ENCODE measurements at regions not wholly inside any gene's neighbourhood (a gene's known extent, or its start where the extent isn't known, plus 50 kb on each side); places are given as distances from the start of the nearest gene placed in this dataset.

GRCh38 chr5:143717400-143717799, 94.6 kb upstream of the HMHB1 start:
- Histone ChIP-seq H3K4me2 (ENCODE audit: low read depth, low read length) (no peak overlapping the region), H2AFZ (ENCODE audit: low read length) (no peak overlapping the region), H3K4me3 (replicated peaks in 1 of 3; ENCODE audit: insufficient read depth in 1 of 3, low read depth in 2 of 3, low read length in 3 of 3) (no peak overlapping the region), H3K27ac (ENCODE audit: extremely low read length, insufficient read depth, low read length) (no peak overlapping the region), H3K9me3 (ENCODE audit: low read length) (no peaks in the 10 kb centered on the region), H3K27me3 (ENCODE audit: control insufficient read depth in 1 of 2, insufficient read depth in 2 of 2, low read length in 2 of 2) (no peaks in the 10 kb centered on the region; a peak in 2 of 5 replicates), H3K36me3 (replicated peaks in 1 of 2; ENCODE audit: control insufficient read depth in 1 of 2, insufficient read depth in 2 of 2, low read length in 2 of 2) (no peaks in the 10 kb centered on the region), H3K9ac (ENCODE audit: insufficient read depth, low read depth, low read length) (no peak overlapping the region), H3K79me2 (ENCODE audit: insufficient read depth, low read length) (no peaks in the 10 kb centered on the region), H4K20me1 (ENCODE audit: insufficient read depth, low read length) (no peaks in the 10 kb centered on the region), H3K4me1 (ENCODE audit: insufficient read depth, low read length) (no peaks in the 10 kb centered on the region)
- DNase-seq (ENCODE audit: low spot score) (no peak), ATAC-seq (no peak), FAIRE-seq (no peak)
- in situ Hi-C loops (cut with HindIII; ENCODE audit: extremely low pct_ligation_motif_present, low pct_unique_long_range_greater_than_20kb), result no loop called here
- BruUV-seq (replicated peaks), result no TSS peak
- intact Hi-C loops (cut with micrococcal nuclease; ENCODE audit: unreplicated experiment), result no loop called here
- WGBS (ENCODE audit: low lambda C conversion rate), result 36% methylated on average over 2 of the region's 2 CpGs
- ChIA-PET CTCF (ENCODE audit: low intra/inter-chr PET ratio, low total read pairs) (no interaction called here), POLR2A (no interaction called here)
- TF ChIP-seq ZNF749 (CRISPR knock-in tag; IDR thresholded peaks at IDR 0.05; ENCODE audit: borderline replicate concordance) (no peak), SUZ12 (IDR thresholded peaks at IDR 0.05; ENCODE audit: low read depth, low read length) (no peak), KLF9 (CRISPR knock-in tag; IDR thresholded peaks at IDR 0.05; ENCODE audit: low read depth) (no peak), IRX3 (CRISPR knock-in tag; IDR thresholded peaks at IDR 0.05; ENCODE audit: borderline replicate concordance, low read depth) (no peak), ZNF503 (CRISPR knock-in tag; IDR thresholded peaks at IDR 0.05) (no peak), ZNF33A (CRISPR knock-in tag; IDR thresholded peaks at IDR 0.05; ENCODE audit: borderline replicate concordance) (no peak), ZUFSP (CRISPR knock-in tag; IDR thresholded peaks at IDR 0.05; ENCODE audit: borderline replicate concordance) (no peak), TBX2 (CRISPR knock-in tag; IDR thresholded peaks at IDR 0.05; ENCODE audit: borderline replicate concordance) (no peak), ATF2 (CRISPR knock-in tag; IDR thresholded peaks at IDR 0.05) (no peak), MNT (IDR thresholded peaks at IDR 0.05) (no peak), BORCS8-MEF2B (CRISPR knock-in tag; IDR thresholded peaks at IDR 0.05) (no peak), PLRG1 (conservative IDR thresholded peaks at IDR 0.05) (no peak), YY1 (IDR thresholded peaks at IDR 0.05; ENCODE audit: insufficient read depth, insufficient replicate concordance, low read depth, low read length) (no peak), ZNF670 (CRISPR knock-in tag; IDR thresholded peaks at IDR 0.05; ENCODE audit: borderline replicate concordance) (no peak), ZKSCAN8 (CRISPR knock-in tag; IDR thresholded peaks at IDR 0.05; ENCODE audit: borderline replicate concordance) (no peak), ARID2 (CRISPR knock-in tag; IDR thresholded peaks at IDR 0.05; ENCODE audit: borderline replicate concordance) (no peak), RFX1 (IDR thresholded peaks at IDR 0.05) (no peak), FUBP1 (CRISPR knock-in tag; IDR thresholded peaks at IDR 0.05; ENCODE audit: borderline replicate concordance) (no peak)

All from HepG2 (cell line).